H1 (cell line): ENCODE measurements at regions not wholly inside any gene's neighbourhood (a gene's known extent, or its start where the extent isn't known, plus 50 kb on each side); places are given as distances from the start of the nearest gene placed in this dataset.

Source experiments
- CTCF ChIA-PET: fragments of 300-600 bp; sonication (Branson Sonifier 250); formaldehyde crosslinking; loops from one replicate; lab custom pipeline; 2021; ENCODE audit not compliant: partially characterized antibody; lab: Charles Lee
- POLR2A ChIA-PET: fragments of 300-600 bp; sonication (Branson Sonifier 250); formaldehyde crosslinking; loops from one replicate; lab custom pipeline; 2021; ENCODE audit warnings: inconsistent platforms; ENCODE audit not compliant: partially characterized antibody; lab: Charles Lee
- DNase-seq, 2 experiments: peaks; one replicate each; pipeline versions ENCODE4 v3.0.0 to v3.0.0-alpha.2; 2010 to 2022; ENCODE audit warnings: low spot score in 2 of 2, low read depth in 1 of 2, mixed read lengths in 1 of 2
- FAIRE-seq: peaks from 2 replicates; lab custom pipeline; 2011; peaks lifted over from hg19 to GRCh38; lab: Jason Lieb, UNC
- H2AFZ ChIP-seq: 2 replicates; pipeline ENCODE4 v1.8.1; 2012; ENCODE audit warnings: low read length, inconsistent platforms
- H2AK5ac ChIP-seq: 2 replicates; pipeline ENCODE4 v1.6.1; 2013; ENCODE audit warnings: low read depth, low read length
- H2BK120ac ChIP-seq: replicated peaks from 2 replicates; pipeline ENCODE3; 2013; ENCODE audit warnings: low read depth, low read length, inconsistent platforms
- H2BK12ac ChIP-seq: 2 replicates; pipeline ENCODE4 v1.6.1; 2013; ENCODE audit warnings: low read depth, low read length
- H2BK15ac ChIP-seq: 2 replicates; pipeline ENCODE4 v1.6.1; 2013; ENCODE audit warnings: low read length
- H2BK20ac ChIP-seq: 2 replicates; pipeline ENCODE4 v1.6.1; 2013; ENCODE audit warnings: low read length
- H2BK5ac ChIP-seq: 2 replicates; pipeline ENCODE4 v1.6.1; 2013; ENCODE audit warnings: low read depth, low read length
- H3K14ac ChIP-seq: 2 replicates; pipeline ENCODE4 v1.6.1; 2013; ENCODE audit warnings: inconsistent platforms; ENCODE audit not compliant: insufficient read length
- H3K18ac ChIP-seq: 2 replicates; pipeline ENCODE4 v1.6.1; 2013; ENCODE audit warnings: low read length; ENCODE audit errors: extremely low read depth
- H3K23ac ChIP-seq: 2 replicates; pipeline ENCODE4 v1.6.1; 2013; ENCODE audit warnings: inconsistent platforms; ENCODE audit not compliant: insufficient read length
- H3K23me2 ChIP-seq: 2 replicates; pipeline ENCODE4 v1.6.1; 2013; ENCODE audit warnings: low read depth, low read length
- H3K27ac ChIP-seq: 2 replicates; pipeline ENCODE4 v1.6.1; 2011; ENCODE audit warnings: low read depth, low read length, inconsistent platforms
- H3K27me3 ChIP-seq, 4 experiments: replicated peaks in 1 of 4; 1 replicate in 1 of 4; 2 replicates in 3 of 4; pipeline versions ENCODE4 v1.6.1 to v1.8.1; 2011 to 2013; ENCODE audit warnings: low read length in 3 of 4, mild to moderate bottlenecking in 3 of 4, inconsistent platforms in 2 of 4, mixed read lengths in 2 of 4, moderate library complexity in 1 of 4; ENCODE audit not compliant: control insufficient read depth in 3 of 4, insufficient read depth in 3 of 4; ENCODE audit errors: extremely low read depth in 1 of 4
- H3K36me3 ChIP-seq, 4 experiments: 2 replicates each; pipeline versions ENCODE4 v1.6.1 to v1.8.1; 2011 to 2013; ENCODE audit warnings: mild to moderate bottlenecking in 4 of 4, low read length in 3 of 4, moderate library complexity in 2 of 4, control low read depth in 1 of 4, inconsistent platforms in 1 of 4; ENCODE audit not compliant: insufficient read depth in 4 of 4, control insufficient read depth in 2 of 4
- H3K4ac ChIP-seq: replicated peaks from 2 replicates; pipeline ENCODE3; 2013; ENCODE audit warnings: low read length, low read depth, mixed read lengths, inconsistent platforms; ENCODE audit not compliant: insufficient read length
- H3K4me1 ChIP-seq, 4 experiments: replicated peaks in 1 of 4; 1 replicate in 1 of 4; 2 replicates in 3 of 4; pipeline versions ENCODE4 v1.6.1 to v1.8.1; 2011 to 2013; ENCODE audit warnings: low read length in 3 of 4, inconsistent platforms in 2 of 4, mixed read lengths in 1 of 4; ENCODE audit not compliant: insufficient read depth in 4 of 4, control insufficient read depth in 3 of 4
- H3K4me2 ChIP-seq, 2 experiments: 2 replicates each; pipeline versions ENCODE4 v1.6.1 to v1.8.1; 2011 to 2013; ENCODE audit warnings: low read depth in 2 of 2, low read length in 2 of 2, control low read depth in 1 of 2, inconsistent platforms in 1 of 2, mild to moderate bottlenecking in 1 of 2; ENCODE audit not compliant: insufficient read depth in 1 of 2
- H3K4me3 ChIP-seq, 4 experiments: fragments of 200-600, 300-600 bp in 1 of 4; sonication (generic), shearing (Covaris generic), sonication (Bioruptor Twin) in 1 of 4; 2 replicates each; pipeline versions ENCODE4 v1.5.1 to v1.8.1; 2011 to 2016; ENCODE audit warnings: low read length in 4 of 4, low read depth in 3 of 4, control low read depth in 2 of 4, inconsistent platforms in 2 of 4, mild to moderate bottlenecking in 2 of 4, mixed read lengths in 1 of 4, moderate library complexity in 1 of 4; ENCODE audit not compliant: insufficient read depth in 2 of 4; ENCODE audit errors: extremely low read depth in 1 of 4
- H3K56ac ChIP-seq: replicated peaks from 2 replicates; pipeline ENCODE3; 2013; ENCODE audit warnings: low read depth, mild to moderate bottlenecking, mixed read lengths, low read length, inconsistent platforms; ENCODE audit not compliant: insufficient read length
- H3K79me1 ChIP-seq: 2 replicates; pipeline ENCODE4 v1.6.1; 2013; ENCODE audit warnings: low read depth, low read length, control low read depth
- H3K79me2 ChIP-seq, 2 experiments: 2 replicates each; pipeline versions ENCODE4 v1.6.1 to v1.8.1; 2012 to 2013; ENCODE audit warnings: low read length in 2 of 2, mild to moderate bottlenecking in 2 of 2, inconsistent platforms in 1 of 2; ENCODE audit not compliant: insufficient read depth in 2 of 2, control insufficient read depth in 1 of 2
- H3K9ac ChIP-seq, 4 experiments: replicated peaks in 1 of 4; 1 replicate in 1 of 4; 2 replicates in 3 of 4; pipeline versions ENCODE4 v1.6.1 to v1.8.1; 2011 to 2013; ENCODE audit warnings: low read depth in 3 of 4, low read length in 3 of 4, control low read depth in 2 of 4, mild to moderate bottlenecking in 2 of 4, moderate library complexity in 2 of 4, inconsistent platforms in 1 of 4; ENCODE audit errors: extremely low read depth in 1 of 4
- H3K9me3 ChIP-seq, 2 experiments: 2 replicates each; pipeline versions ENCODE4 v1.6.1 to v1.8.1; 2012 to 2013; ENCODE audit warnings: mild to moderate bottlenecking in 2 of 2, moderate library complexity in 2 of 2, control low read depth in 1 of 2, inconsistent platforms in 1 of 2, low read depth in 1 of 2, low read length in 1 of 2, mixed read lengths in 1 of 2; ENCODE audit not compliant: insufficient read depth in 2 of 2
- H4K20me1 ChIP-seq, 2 experiments: replicated peaks in 1 of 2; 2 replicates each; pipeline versions ENCODE3 to v1.8.1; 2011 to 2013; ENCODE audit warnings: inconsistent platforms in 2 of 2, low read length in 2 of 2, mild to moderate bottlenecking in 1 of 2; ENCODE audit not compliant: insufficient read depth in 2 of 2, control insufficient read depth in 1 of 2
- H4K5ac ChIP-seq: 2 replicates; pipeline ENCODE4 v1.6.1; 2013; ENCODE audit warnings: low read length, low read depth, mixed read lengths, inconsistent platforms; ENCODE audit not compliant: insufficient read length
- H4K8ac ChIP-seq: 2 replicates; pipeline ENCODE4 v1.8.0; 2013; ENCODE audit warnings: mild to moderate bottlenecking, moderate library complexity, low read length, inconsistent platforms; ENCODE audit not compliant: insufficient read depth; ENCODE audit errors: extremely low read depth
- H4K91ac ChIP-seq: replicated peaks from 2 replicates; pipeline ENCODE3; 2013; ENCODE audit warnings: low read length, mixed read lengths, inconsistent platforms; ENCODE audit not compliant: insufficient read length
- CHD1 ChIP-seq: IDR thresholded peaks from 2 replicates; pipeline ENCODE4 v1.6.1; 2012; ENCODE audit warnings: low read depth, low read length, improper control_type of control experiment
- SP1 ChIP-seq: IDR thresholded peaks from 2 replicates; pipeline ENCODE4 v1.6.1; 2011; ENCODE audit warnings: low read depth, low read length
- SRF ChIP-seq: IDR thresholded peaks from 2 replicates; pipeline ENCODE4 v1.6.1; 2011; ENCODE audit warnings: mild to moderate bottlenecking, low read depth, low read length, moderate library complexity
- YY1 ChIP-seq: IDR thresholded peaks from 2 replicates; pipeline ENCODE4 v1.6.1; 2011; ENCODE audit warnings: low read depth, mild to moderate bottlenecking, low read length
- WGBS, 2 experiments: shearing (Covaris generic) in 1 of 2; methylation state at CpG; one replicate each; pipeline versions ENCODE4 v1.1.6 to v1.1.7; 2013 to 2015; ENCODE audit warnings: low lambda C conversion rate in 2 of 2, mixed read lengths in 2 of 2, inconsistent platforms in 1 of 2, low coverage in 1 of 2, missing lambda C conversion rate in 1 of 2; ENCODE audit not compliant: insufficient replicate concordance in 2 of 2, insufficient coverage in 1 of 2, insufficient read length in 1 of 2; ENCODE audit errors: extremely low coverage in 1 of 2, missing lambda C conversion rate in 1 of 2; 5-methylcytosine and 5-hydroxymethylcytosine counted together

- no peaks in the 10 kb centered on the region for H3K23me2 ChIP-seq
- no peaks in the 10 kb centered on the region for H3K36me3 ChIP-seq
- no peak overlapping the region for H3K56ac ChIP-seq
- H3K27ac ChIP-seq: no peak overlapping the region
- CTCF ChIA-PET: interaction anchor here (0.9 to 2.3 kb wide), 12 partner anchors 9 to 282 kb away, joined by 3 to 10 read pairs (median 4); no protein-coding TSS in a partner anchor
- H4K20me1 ChIP-seq: no peaks in the 10 kb centered on the region
- FAIRE-seq (no peak), DNase-seq (no peak)
- no peak overlapping the region for H2AFZ ChIP-seq
- no peak overlapping the region for H2BK20ac ChIP-seq
- WGBS, 2 experiments: 81% methylated on average over 11 of the region's 11 CpGs; no CpG with 5 or more reads in 1 of the 2 experiments
- no peak overlapping the region for H4K91ac ChIP-seq
- no peaks in the 10 kb centered on the region for H3K9me3 ChIP-seq
- no peaks in the 10 kb centered on the region for H3K27me3 ChIP-seq
- no peak overlapping the region for H2AK5ac ChIP-seq
- no peak overlapping the region for H3K23ac ChIP-seq
- no peak overlapping the region for H3K14ac ChIP-seq
- no peaks in the 10 kb centered on the region for H3K79me1 ChIP-seq
- no peak overlapping the region for H3K4ac ChIP-seq
- peak overlapping the region; percentile 31 for H2BK120ac ChIP-seq
- no peak overlapping the region for H3K4me2 ChIP-seq
- H3K4me1 ChIP-seq: peaks cover 3 to 12% (median 3%) of the 10 kb centered on the region in 4 experiments; a peak in 4 of 7 replicates
- H3K79me2 ChIP-seq: no peaks in the 10 kb centered on the region
- no peak overlapping the region for H2BK12ac ChIP-seq
- no peak overlapping the region for H3K9ac ChIP-seq
- H2BK15ac ChIP-seq: no peak overlapping the region
- no peak overlapping the region for H4K5ac ChIP-seq
- no peak overlapping the region for H2BK5ac ChIP-seq
- no peak overlapping the region; the same call in 1 of the 2 replicates for H4K8ac ChIP-seq
- H3K4me3 ChIP-seq: no peak overlapping the region
- no peak overlapping the region for H3K18ac ChIP-seq
- POLR2A ChIA-PET: interaction anchor here (1.2 kb wide), 1 partner anchor 10 kb away, joined by 4 read pairs; no protein-coding TSS in a partner anchor
- TF ChIP-seq YY1: no peak
- TF ChIP-seq CHD1: no peak
- no peak for TF ChIP-seq SP1
- no peak for TF ChIP-seq SRF
Observed at GRCh38 chr7:36037121-36037662, 115.9 kb upstream of the EEPD1 start.
